HepG2 (cell line): ENCODE measurements at regions not wholly inside any gene's neighbourhood (a gene's known extent, or its start where the extent isn't known, plus 50 kb on each side); places are given as distances from the start of the nearest gene placed in this dataset.

Experiments used
- BCL3 ChIP-seq: sonication (generic); formaldehyde crosslinking; IDR thresholded peaks from 2 replicates; pipeline ENCODE4 v1.5.1; 2020; ENCODE audit warnings: mild to moderate bottlenecking, missing genetic modification reagents, moderate library complexity
- BRCA1 ChIP-seq: sonication (generic); formaldehyde crosslinking; IDR thresholded peaks from 2 replicates; pipeline ENCODE4 v1.4.0; 2020; ENCODE audit warnings: missing genetic modification reagents
- GLMP ChIP-seq: sonication (generic); formaldehyde crosslinking; IDR thresholded peaks from 2 replicates; pipeline ENCODE4 v1.9.0; 2021; ENCODE audit warnings: missing genetic modification reagents, mild to moderate bottlenecking, borderline replicate concordance
- HOXA5 ChIP-seq: sonication (generic); formaldehyde crosslinking; IDR thresholded peaks from 2 replicates; pipeline ENCODE4 v1.4.0; 2020; ENCODE audit warnings: missing genetic modification reagents
- IRF2 ChIP-seq: IDR thresholded peaks from 2 replicates; pipeline ENCODE4 v1.6.1; 2018; ENCODE audit warnings: missing genetic modification reagents, missing compliant biosample characterization
- MIER2 ChIP-seq: IDR thresholded peaks from 2 replicates; pipeline ENCODE4 v1.6.1; 2016; ENCODE audit warnings: missing biosample characterization, missing genetic modification reagents
- MIXL1 ChIP-seq: IDR thresholded peaks from 2 replicates; pipeline ENCODE4 v1.6.1; 2016
- NFE2 ChIP-seq: sonication (generic); formaldehyde crosslinking; IDR thresholded peaks from 2 replicates; pipeline ENCODE4 v1.4.0; 2020; ENCODE audit warnings: missing genetic modification reagents
- NONO ChIP-seq, 2 experiments: fragments of 450-650 bp in 1 of 2; sonication (generic) in 1 of 2; formaldehyde crosslinking in 1 of 2; IDR thresholded peaks in 1 of 2; conservative IDR thresholded peaks in 1 of 2; 2 replicates each; pipeline versions ENCODE4 v1.6.1 to v1.8.0; 2017 to 2022; ENCODE audit warnings: mild to moderate bottlenecking in 1 of 2, missing genetic modification reagents in 1 of 2, moderate library complexity in 1 of 2
- PHF8 ChIP-seq: sonication (generic); formaldehyde crosslinking; IDR thresholded peaks from 2 replicates; pipeline ENCODE4 v1.5.0; 2020; ENCODE audit warnings: missing genetic modification reagents
- RARA ChIP-seq: IDR thresholded peaks from 2 replicates; pipeline ENCODE4 v1.6.1; 2016; ENCODE audit warnings: missing genetic modification reagents, missing compliant biosample characterization
- SP4 ChIP-seq: sonication (generic); formaldehyde crosslinking; IDR thresholded peaks from 2 replicates; pipeline ENCODE4 v1.8.1; 2023; ENCODE audit warnings: mild to moderate bottlenecking, missing genetic modification reagents
- SPEN ChIP-seq: sonication (generic); formaldehyde crosslinking; IDR thresholded peaks from 2 replicates; pipeline ENCODE4 v1.5.1; 2020; ENCODE audit warnings: low read depth, mild to moderate bottlenecking, missing genetic modification reagents
- TFE3 ChIP-seq: IDR thresholded peaks from 2 replicates; pipeline ENCODE4 v1.6.1; 2016
- ZNF124 ChIP-seq: sonication (generic); formaldehyde crosslinking; IDR thresholded peaks from 2 replicates; pipeline ENCODE4 v1.4.0; 2020; ENCODE audit warnings: missing genetic modification reagents
- ZNF263 ChIP-seq: sonication (generic); formaldehyde crosslinking; IDR thresholded peaks from 2 replicates; pipeline ENCODE4 v1.4.0; 2020; ENCODE audit warnings: missing genetic modification reagents
- ZNF333 ChIP-seq: sonication (generic); formaldehyde crosslinking; IDR thresholded peaks from 2 replicates; pipeline ENCODE4 v1.4.0; 2020; ENCODE audit warnings: mild to moderate bottlenecking, missing genetic modification reagents, borderline replicate concordance
- ZNF441 ChIP-seq: sonication (generic); formaldehyde crosslinking; IDR thresholded peaks from 2 replicates; pipeline ENCODE4 v1.7.0; 2021; ENCODE audit warnings: missing genetic modification reagents, borderline replicate concordance
- ZNF691 ChIP-seq: sonication (generic); formaldehyde crosslinking; IDR thresholded peaks from 2 replicates; pipeline ENCODE4 v1.4.0; 2020; ENCODE audit warnings: missing genetic modification reagents, low read depth, mild to moderate bottlenecking, borderline replicate concordance
- ZNF772 ChIP-seq: sonication (generic); formaldehyde crosslinking; IDR thresholded peaks from 2 replicates; pipeline ENCODE4 v1.5.0; 2020; ENCODE audit warnings: mild to moderate bottlenecking, missing genetic modification reagents
- ZNF850 ChIP-seq: sonication (generic); formaldehyde crosslinking; conservative IDR thresholded peaks from 2 replicates; pipeline ENCODE4 v1.9.0; 2021; ENCODE audit warnings: mild to moderate bottlenecking, missing genetic modification reagents
- ZXDC ChIP-seq: sonication (generic); formaldehyde crosslinking; IDR thresholded peaks from 2 replicates; pipeline ENCODE4 v1.5.0; 2020; ENCODE audit warnings: mild to moderate bottlenecking, missing genetic modification reagents

- TF ChIP-seq BCL3 (CRISPR knock-in tag) = 0 out of 2 replicates have a peak, but pooled peaks have one; percentile 14
- TF ChIP-seq NONO (IDR thresholded peaks at IDR 0.05) = no peak
- no peak for TF ChIP-seq NONO (CRISPR knock-in tag; conservative IDR thresholded peaks at IDR 0.05)
- peak; percentile 12; the same call in 1 of the 2 replicates for TF ChIP-seq MIER2 (CRISPR knock-in tag)
- no peak for TF ChIP-seq NFE2 (CRISPR knock-in tag)
- TF ChIP-seq PHF8 (CRISPR knock-in tag) = no peak
- TF ChIP-seq ZNF124 = peak; percentile 27; the same call in 1 of the 2 replicates
- TF ChIP-seq ZXDC (CRISPR knock-in tag) = no peak
- peak; percentile 48; the same call in 1 of the 2 replicates for TF ChIP-seq RARA (CRISPR knock-in tag)
- peak; percentile 34; the same call in 1 of the 2 replicates for TF ChIP-seq ZNF772 (CRISPR knock-in tag)
- no peak for TF ChIP-seq ZNF691 (CRISPR knock-in tag)
- peak; percentile 41; the same call in 1 of the 2 replicates for TF ChIP-seq MIXL1 (CRISPR knock-in tag)
- TF ChIP-seq TFE3 (CRISPR knock-in tag) = no peak
- TF ChIP-seq BRCA1 (CRISPR knock-in tag) = no peak
- 0 out of 2 replicates have a peak, but pooled peaks have one; percentile 60 for TF ChIP-seq ZNF333 (CRISPR knock-in tag)
- no peak for TF ChIP-seq GLMP
- peak; percentile 64; the same call in 1 of the 2 replicates for TF ChIP-seq ZNF263 (CRISPR knock-in tag)
- TF ChIP-seq ZNF850 = no peak
- 0 out of 2 replicates have a peak, but pooled peaks have one; percentile 27 for TF ChIP-seq SP4 (CRISPR knock-in tag)
- TF ChIP-seq HOXA5 (CRISPR knock-in tag) = no peak
- TF ChIP-seq ZNF441 = no peak; the same call in 1 of the 2 replicates
- TF ChIP-seq IRF2 (CRISPR knock-in tag) = peak; percentile 35
- peak; percentile 63; the same call in 1 of the 2 replicates for TF ChIP-seq SPEN (CRISPR knock-in tag)
These were observed 75.9 kb downstream of the C16orf95 start (continued) for GRCh38 chr16:87241137-87241771.
